ENCODE measurements at regions not wholly inside any gene's neighbourhood (a gene's known extent, or its start where the extent isn't known, plus 50 kb on each side); places are given as distances from the start of the nearest gene placed in this dataset.

- TF ChIP-seq CTCF (IDR thresholded peaks at IDR 0.05) (no peak), POLR2A (IDR thresholded peaks at IDR 0.05) (no peak)
Observed at GRCh38 chr12:74897425-74898211, 312.0 kb downstream of the KCNC2 start.
